Gastrocnemius medialis (tissue), 4 donors: ENCODE measurements at regions not wholly inside any gene's neighbourhood (a gene's known extent, or its start where the extent isn't known, plus 50 kb on each side); places are given as distances from the start of the nearest gene placed in this dataset.

Experiments used
- POLR2A ChIP-seq, 2 donors: fragments of 450-650 bp; IDR thresholded peaks; one replicate each; pipeline ENCODE4 v1.6.1; 2017; ENCODE audit warnings: antibody characterized with exemption in 2 of 2, mild to moderate bottlenecking in 2 of 2, moderate library complexity in 2 of 2
- TF ChIP-seq, protein P1 (sequence below), 5 experiments: fragments of 450-650 bp in 3 of 5; fragments of 200-600 bp in 2 of 5; sonication (generic) in 2 of 5; IDR thresholded peaks in 4 of 5; conservative IDR thresholded peaks in 1 of 5; 1 replicate in 4 of 5; 2 replicates in 1 of 5; pipeline ENCODE4 v1.5.1; 2016 to 2019; ENCODE audit warnings: antibody characterized with exemption in 5 of 5, mild to moderate bottlenecking in 3 of 5, moderate library complexity in 3 of 5

DNA sequence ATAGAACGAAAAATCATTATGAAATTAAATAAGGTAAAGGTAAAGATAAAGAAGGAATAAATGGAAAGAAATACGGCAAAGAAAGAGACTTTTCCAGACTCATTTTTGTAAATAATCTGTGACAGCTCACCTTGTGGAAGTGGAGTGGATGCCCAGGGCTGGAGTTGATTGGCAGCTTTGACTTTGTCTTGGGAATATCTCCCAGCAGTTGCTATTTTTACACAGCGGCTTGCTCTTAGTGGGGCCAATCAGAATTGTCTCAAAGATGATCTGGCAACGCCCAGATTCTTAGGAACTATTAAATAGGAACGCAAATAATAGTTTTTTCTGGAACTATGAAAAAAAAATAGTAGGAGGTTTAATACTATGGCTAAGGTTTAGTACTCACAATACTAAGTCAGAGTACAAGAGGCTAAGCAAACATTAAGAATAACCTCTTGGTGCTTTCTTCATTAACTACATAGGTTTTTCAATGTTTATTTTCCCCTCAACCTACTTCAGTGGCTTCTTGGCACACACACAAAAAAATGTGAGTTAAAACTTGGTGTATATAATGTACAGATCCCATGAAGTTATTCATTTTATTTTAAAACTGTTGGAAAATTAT lies 132.7 kb downstream of the TRAM1L1 start:
- TF ChIP-seq, protein P1, sequence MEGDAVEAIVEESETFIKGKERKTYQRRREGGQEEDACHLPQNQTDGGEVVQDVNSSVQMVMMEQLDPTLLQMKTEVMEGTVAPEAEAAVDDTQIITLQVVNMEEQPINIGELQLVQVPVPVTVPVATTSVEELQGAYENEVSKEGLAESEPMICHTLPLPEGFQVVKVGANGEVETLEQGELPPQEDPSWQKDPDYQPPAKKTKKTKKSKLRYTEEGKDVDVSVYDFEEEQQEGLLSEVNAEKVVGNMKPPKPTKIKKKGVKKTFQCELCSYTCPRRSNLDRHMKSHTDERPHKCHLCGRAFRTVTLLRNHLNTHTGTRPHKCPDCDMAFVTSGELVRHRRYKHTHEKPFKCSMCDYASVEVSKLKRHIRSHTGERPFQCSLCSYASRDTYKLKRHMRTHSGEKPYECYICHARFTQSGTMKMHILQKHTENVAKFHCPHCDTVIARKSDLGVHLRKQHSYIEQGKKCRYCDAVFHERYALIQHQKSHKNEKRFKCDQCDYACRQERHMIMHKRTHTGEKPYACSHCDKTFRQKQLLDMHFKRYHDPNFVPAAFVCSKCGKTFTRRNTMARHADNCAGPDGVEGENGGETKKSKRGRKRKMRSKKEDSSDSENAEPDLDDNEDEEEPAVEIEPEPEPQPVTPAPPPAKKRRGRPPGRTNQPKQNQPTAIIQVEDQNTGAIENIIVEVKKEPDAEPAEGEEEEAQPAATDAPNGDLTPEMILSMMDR (IDR thresholded peaks at IDR 0.05 in 4 of 5, conservative IDR thresholded peaks at IDR 0.05 in 1 of 5), result no peak
- no peak for TF ChIP-seq POLR2A (IDR thresholded peaks at IDR 0.05)
